HepG2 (cell line): ENCODE measurements at regions not wholly inside any gene's neighbourhood (a gene's known extent, or its start where the extent isn't known, plus 50 kb on each side); places are given as distances from the start of the nearest gene placed in this dataset.

Experiments
- ATAC-seq: fragments of 200-7000 bp; cut with Tn5 transposase; 3 replicates; pipeline ENCODE4 v1.9.1; 2020; ENCODE audit warnings: mild to moderate bottlenecking, moderate library complexity
- BruUV-seq: library from RNA; stranded (reverse); fragments of 400-500 nt; replicated peaks from 2 replicates; lab custom pipeline; 2021; lab: Mats Ljungman, UMichigan
- CTCF ChIA-PET: fragments of 300-600 bp; formaldehyde crosslinking; extraction: SDS; loops from one replicate; lab custom pipeline; 2021; ENCODE audit warnings: low total read pairs, inconsistent platforms, low intra/inter-chr PET ratio; lab: Yijun Ruan, JAX
- POLR2A ChIA-PET: fragments of 350-600 bp; sonication (Branson Sonifier 250); formaldehyde crosslinking; loops from one replicate; lab custom pipeline; 2020; ENCODE audit warnings: antibody characterized with exemption, inconsistent platforms; lab: Yijun Ruan, JAX
- DNase-seq: peaks from one replicate; pipeline ENCODE4 v3.0.0-alpha.2; 2015; ENCODE audit warnings: low spot score
- FAIRE-seq: peaks from 3 replicates; lab custom pipeline; 2011; peaks lifted over from hg19 to GRCh38; lab: Jason Lieb, UNC
- H2AFZ ChIP-seq: one replicate; pipeline ENCODE4 v1.6.1; 2011; ENCODE audit warnings: low read length, inconsistent platforms
- H3K27ac ChIP-seq: fragments of 300-600 bp; 3 replicates; pipeline ENCODE4 v1.8.0; 2011; ENCODE audit warnings: mixed run types, mild to moderate bottlenecking, mixed read lengths, low read length, inconsistent platforms; ENCODE audit not compliant: insufficient read depth; ENCODE audit errors: extremely low read length
- H3K27me3 ChIP-seq, 2 experiments: fragments of 200-600 bp in 1 of 2; 2 replicates in 1 of 2; 3 replicates in 1 of 2; pipeline versions ENCODE4 v1.6.0 to v1.8.0; 2011; ENCODE audit warnings: low read length in 2 of 2, mild to moderate bottlenecking in 2 of 2, moderate library complexity in 2 of 2, inconsistent platforms in 1 of 2; ENCODE audit not compliant: insufficient read depth in 2 of 2, control insufficient read depth in 1 of 2
- H3K36me3 ChIP-seq, 2 experiments: fragments of 200-600 bp in 1 of 2; replicated peaks in 1 of 2; 2 replicates in 1 of 2; 3 replicates in 1 of 2; pipeline versions ENCODE4 v1.5.1 to v1.8.0; 2011; ENCODE audit warnings: low read length in 2 of 2, inconsistent platforms in 1 of 2; ENCODE audit not compliant: insufficient read depth in 2 of 2, control insufficient read depth in 1 of 2
- H3K4me1 ChIP-seq: 2 replicates; pipeline ENCODE4 v1.5.1; 2012; ENCODE audit warnings: low read length, inconsistent platforms; ENCODE audit not compliant: insufficient read depth
- H3K4me2 ChIP-seq: 2 replicates; pipeline ENCODE4 v1.6.0; 2011; ENCODE audit warnings: low read depth, low read length, inconsistent platforms
- H3K4me3 ChIP-seq, 3 experiments: fragments of 200-600 bp in 1 of 3; sonication (generic), shearing (Covaris generic) in 1 of 3; replicated peaks in 1 of 3; 2 replicates each; pipeline ENCODE4 v1.5.1; 2011 to 2016; ENCODE audit warnings: low read length in 3 of 3, inconsistent platforms in 2 of 3, low read depth in 2 of 3, mild to moderate bottlenecking in 2 of 3, control low read depth in 1 of 3, mixed read lengths in 1 of 3; ENCODE audit not compliant: insufficient read depth in 1 of 3
- H3K79me2 ChIP-seq: one replicate; pipeline ENCODE4 v1.6.1; 2011; ENCODE audit warnings: low read length, inconsistent platforms; ENCODE audit not compliant: insufficient read depth
- H3K9ac ChIP-seq: 2 replicates; pipeline ENCODE4 v1.6.0; 2011; ENCODE audit warnings: mild to moderate bottlenecking, low read depth, low read length, inconsistent platforms; ENCODE audit not compliant: insufficient read depth
- H3K9me3 ChIP-seq: 2 replicates; pipeline ENCODE4 v1.5.1; 2012; ENCODE audit warnings: mild to moderate bottlenecking, low read length
- H4K20me1 ChIP-seq: 2 replicates; pipeline ENCODE4 v1.6.0; 2011; ENCODE audit warnings: inconsistent platforms, mild to moderate bottlenecking, low read length, moderate library complexity; ENCODE audit not compliant: insufficient read depth
- ATM ChIP-seq: fragments of 450-650 bp; IDR thresholded peaks from 2 replicates; pipeline ENCODE4 v1.7.1; 2017; ENCODE audit warnings: mild to moderate bottlenecking, borderline replicate concordance
- EP300 ChIP-seq, 3 experiments: sonication (generic) in 1 of 3; formaldehyde crosslinking in 1 of 3; IDR thresholded peaks; 2 replicates each; pipeline versions ENCODE4 v1.5.1 to v1.6.1; 2011 to 2020; ENCODE audit warnings: low read depth in 2 of 3, low read length in 2 of 3, borderline replicate concordance in 1 of 3, improper control_type of control experiment in 1 of 3, mild to moderate bottlenecking in 1 of 3, missing genetic modification reagents in 1 of 3, moderate library complexity in 1 of 3
- FOXK2 ChIP-seq: fragments of 450-650 bp; IDR thresholded peaks from 2 replicates; pipeline ENCODE4 v1.6.1; 2016
- KAT7 ChIP-seq: IDR thresholded peaks from 2 replicates; pipeline ENCODE4 v1.6.1; 2018; ENCODE audit warnings: borderline replicate concordance, missing compliant biosample characterization
- NR2C2 ChIP-seq: sonication (generic); formaldehyde crosslinking; IDR thresholded peaks from 2 replicates; pipeline ENCODE4 v1.4.0; 2020; ENCODE audit warnings: missing genetic modification reagents, mild to moderate bottlenecking, moderate library complexity, borderline replicate concordance
- SRF ChIP-seq: IDR thresholded peaks from 2 replicates; pipeline ENCODE4 v1.6.1; 2011; ENCODE audit warnings: mild to moderate bottlenecking, low read depth, low read length, moderate library complexity
- TEAD3 ChIP-seq: optimal IDR thresholded peaks from 2 replicates; pipeline ENCODE3; 2016; ENCODE audit warnings: borderline replicate concordance
- ZNF446 ChIP-seq: sonication (generic); formaldehyde crosslinking; IDR thresholded peaks from 2 replicates; pipeline ENCODE4 v1.5.0; 2020; ENCODE audit warnings: mild to moderate bottlenecking, missing genetic modification reagents
- ZNF773 ChIP-seq: sonication (generic); formaldehyde crosslinking; IDR thresholded peaks from 2 replicates; pipeline ENCODE4 v1.4.0; 2020; ENCODE audit warnings: missing genetic modification reagents, borderline replicate concordance
- ZSCAN20 ChIP-seq: sonication (generic); formaldehyde crosslinking; IDR thresholded peaks from 2 replicates; pipeline ENCODE4 v1.4.0; 2020; ENCODE audit warnings: missing genetic modification reagents, mild to moderate bottlenecking, borderline replicate concordance
- WGBS: methylation state at CpG from one replicate; pipeline ENCODE4 v1.1.6; 2017; ENCODE audit warnings: low lambda C conversion rate; 5-methylcytosine and 5-hydroxymethylcytosine counted together
- in situ Hi-C: cut with HindIII; loops from 2 replicates; pipeline ENCODE4 v1.10.0; 2017; ENCODE audit warnings: low pct_unique_long_range_greater_than_20kb; ENCODE audit not compliant: extremely low pct_ligation_motif_present
- intact Hi-C: fragments of 100-400 bp; cut with micrococcal nuclease; formaldehyde crosslinking; loops from one replicate; pipeline ENCODE4 v1.10.0; 2022; ENCODE audit not compliant: unreplicated experiment
- TF ChIP-seq, protein P1 (sequence below): sonication (generic); formaldehyde crosslinking; IDR thresholded peaks from 2 replicates; pipeline ENCODE4 v1.5.1; 2020; ENCODE audit warnings: mild to moderate bottlenecking, moderate library complexity, missing genetic modification reagents
- TF ChIP-seq, protein P2 (sequence below): sonication (generic); formaldehyde crosslinking; IDR thresholded peaks from 2 replicates; pipeline ENCODE4 v1.4.0; 2020; ENCODE audit warnings: missing genetic modification reagents
- TF ChIP-seq, protein P3 (sequence below): sonication (generic); formaldehyde crosslinking; IDR thresholded peaks from 2 replicates; pipeline ENCODE4 v1.5.1; 2020; ENCODE audit warnings: mild to moderate bottlenecking, missing genetic modification reagents, moderate library complexity
- TF ChIP-seq, protein P4 (sequence below): sonication (generic); formaldehyde crosslinking; IDR thresholded peaks from 2 replicates; pipeline ENCODE4 v1.5.0; 2020; ENCODE audit warnings: mild to moderate bottlenecking, low read depth, missing genetic modification reagents, borderline replicate concordance

DNA sequence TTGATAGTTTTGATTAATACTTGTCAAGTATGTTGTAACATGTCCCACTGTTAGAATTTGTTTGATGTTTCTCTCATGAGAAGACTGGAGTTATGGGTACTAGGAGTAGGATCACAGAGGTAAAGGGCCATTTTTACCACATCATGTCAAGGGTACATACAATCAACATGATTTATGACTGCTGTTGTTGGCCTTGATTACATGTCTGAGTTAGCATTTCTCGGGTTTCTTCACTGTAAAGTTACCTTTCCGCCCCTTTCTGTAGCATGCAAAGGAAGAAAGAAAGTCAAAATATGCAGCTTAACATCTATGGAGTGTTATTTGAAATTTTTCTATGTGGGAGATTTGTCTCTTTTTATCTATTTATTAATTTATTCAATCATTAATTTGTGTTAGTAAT is 1456.4 kb downstream of the SUCLG1 start:
- TF ChIP-seq, protein P1, sequence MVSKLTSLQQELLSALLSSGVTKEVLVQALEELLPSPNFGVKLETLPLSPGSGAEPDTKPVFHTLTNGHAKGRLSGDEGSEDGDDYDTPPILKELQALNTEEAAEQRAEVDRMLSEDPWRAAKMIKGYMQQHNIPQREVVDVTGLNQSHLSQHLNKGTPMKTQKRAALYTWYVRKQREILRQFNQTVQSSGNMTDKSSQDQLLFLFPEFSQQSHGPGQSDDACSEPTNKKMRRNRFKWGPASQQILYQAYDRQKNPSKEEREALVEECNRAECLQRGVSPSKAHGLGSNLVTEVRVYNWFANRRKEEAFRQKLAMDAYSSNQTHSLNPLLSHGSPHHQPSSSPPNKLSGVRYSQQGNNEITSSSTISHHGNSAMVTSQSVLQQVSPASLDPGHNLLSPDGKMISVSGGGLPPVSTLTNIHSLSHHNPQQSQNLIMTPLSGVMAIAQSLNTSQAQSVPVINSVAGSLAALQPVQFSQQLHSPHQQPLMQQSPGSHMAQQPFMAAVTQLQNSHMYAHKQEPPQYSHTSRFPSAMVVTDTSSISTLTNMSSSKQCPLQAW, result no peak
- no peak for TF ChIP-seq EP300 (IDR thresholded peaks at IDR 0.05; ENCODE audit: low read depth in 2 of 2, low read length in 2 of 2)
- TF ChIP-seq EP300 (CRISPR knock-in tag; IDR thresholded peaks at IDR 0.05; ENCODE audit: borderline replicate concordance), result no peak
- TF ChIP-seq FOXK2, result no peak
- TF ChIP-seq, protein P2, sequence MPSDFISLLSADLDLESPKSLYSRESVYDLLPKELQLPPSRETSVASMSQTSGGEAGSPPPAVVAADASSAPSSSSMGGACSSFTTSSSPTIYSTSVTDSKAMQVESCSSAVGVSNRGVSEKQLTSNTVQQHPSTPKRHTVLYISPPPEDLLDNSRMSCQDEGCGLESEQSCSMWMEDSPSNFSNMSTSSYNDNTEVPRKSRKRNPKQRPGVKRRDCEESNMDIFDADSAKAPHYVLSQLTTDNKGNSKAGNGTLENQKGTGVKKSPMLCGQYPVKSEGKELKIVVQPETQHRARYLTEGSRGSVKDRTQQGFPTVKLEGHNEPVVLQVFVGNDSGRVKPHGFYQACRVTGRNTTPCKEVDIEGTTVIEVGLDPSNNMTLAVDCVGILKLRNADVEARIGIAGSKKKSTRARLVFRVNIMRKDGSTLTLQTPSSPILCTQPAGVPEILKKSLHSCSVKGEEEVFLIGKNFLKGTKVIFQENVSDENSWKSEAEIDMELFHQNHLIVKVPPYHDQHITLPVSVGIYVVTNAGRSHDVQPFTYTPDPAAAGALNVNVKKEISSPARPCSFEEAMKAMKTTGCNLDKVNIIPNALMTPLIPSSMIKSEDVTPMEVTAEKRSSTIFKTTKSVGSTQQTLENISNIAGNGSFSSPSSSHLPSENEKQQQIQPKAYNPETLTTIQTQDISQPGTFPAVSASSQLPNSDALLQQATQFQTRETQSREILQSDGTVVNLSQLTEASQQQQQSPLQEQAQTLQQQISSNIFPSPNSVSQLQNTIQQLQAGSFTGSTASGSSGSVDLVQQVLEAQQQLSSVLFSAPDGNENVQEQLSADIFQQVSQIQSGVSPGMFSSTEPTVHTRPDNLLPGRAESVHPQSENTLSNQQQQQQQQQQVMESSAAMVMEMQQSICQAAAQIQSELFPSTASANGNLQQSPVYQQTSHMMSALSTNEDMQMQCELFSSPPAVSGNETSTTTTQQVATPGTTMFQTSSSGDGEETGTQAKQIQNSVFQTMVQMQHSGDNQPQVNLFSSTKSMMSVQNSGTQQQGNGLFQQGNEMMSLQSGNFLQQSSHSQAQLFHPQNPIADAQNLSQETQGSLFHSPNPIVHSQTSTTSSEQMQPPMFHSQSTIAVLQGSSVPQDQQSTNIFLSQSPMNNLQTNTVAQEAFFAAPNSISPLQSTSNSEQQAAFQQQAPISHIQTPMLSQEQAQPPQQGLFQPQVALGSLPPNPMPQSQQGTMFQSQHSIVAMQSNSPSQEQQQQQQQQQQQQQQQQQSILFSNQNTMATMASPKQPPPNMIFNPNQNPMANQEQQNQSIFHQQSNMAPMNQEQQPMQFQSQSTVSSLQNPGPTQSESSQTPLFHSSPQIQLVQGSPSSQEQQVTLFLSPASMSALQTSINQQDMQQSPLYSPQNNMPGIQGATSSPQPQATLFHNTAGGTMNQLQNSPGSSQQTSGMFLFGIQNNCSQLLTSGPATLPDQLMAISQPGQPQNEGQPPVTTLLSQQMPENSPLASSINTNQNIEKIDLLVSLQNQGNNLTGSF (CRISPR knock-in tag), result no peak
- no peak for TF ChIP-seq ATM
- no peak for TF ChIP-seq ZSCAN20 (CRISPR knock-in tag)
- TF ChIP-seq, protein P3, sequence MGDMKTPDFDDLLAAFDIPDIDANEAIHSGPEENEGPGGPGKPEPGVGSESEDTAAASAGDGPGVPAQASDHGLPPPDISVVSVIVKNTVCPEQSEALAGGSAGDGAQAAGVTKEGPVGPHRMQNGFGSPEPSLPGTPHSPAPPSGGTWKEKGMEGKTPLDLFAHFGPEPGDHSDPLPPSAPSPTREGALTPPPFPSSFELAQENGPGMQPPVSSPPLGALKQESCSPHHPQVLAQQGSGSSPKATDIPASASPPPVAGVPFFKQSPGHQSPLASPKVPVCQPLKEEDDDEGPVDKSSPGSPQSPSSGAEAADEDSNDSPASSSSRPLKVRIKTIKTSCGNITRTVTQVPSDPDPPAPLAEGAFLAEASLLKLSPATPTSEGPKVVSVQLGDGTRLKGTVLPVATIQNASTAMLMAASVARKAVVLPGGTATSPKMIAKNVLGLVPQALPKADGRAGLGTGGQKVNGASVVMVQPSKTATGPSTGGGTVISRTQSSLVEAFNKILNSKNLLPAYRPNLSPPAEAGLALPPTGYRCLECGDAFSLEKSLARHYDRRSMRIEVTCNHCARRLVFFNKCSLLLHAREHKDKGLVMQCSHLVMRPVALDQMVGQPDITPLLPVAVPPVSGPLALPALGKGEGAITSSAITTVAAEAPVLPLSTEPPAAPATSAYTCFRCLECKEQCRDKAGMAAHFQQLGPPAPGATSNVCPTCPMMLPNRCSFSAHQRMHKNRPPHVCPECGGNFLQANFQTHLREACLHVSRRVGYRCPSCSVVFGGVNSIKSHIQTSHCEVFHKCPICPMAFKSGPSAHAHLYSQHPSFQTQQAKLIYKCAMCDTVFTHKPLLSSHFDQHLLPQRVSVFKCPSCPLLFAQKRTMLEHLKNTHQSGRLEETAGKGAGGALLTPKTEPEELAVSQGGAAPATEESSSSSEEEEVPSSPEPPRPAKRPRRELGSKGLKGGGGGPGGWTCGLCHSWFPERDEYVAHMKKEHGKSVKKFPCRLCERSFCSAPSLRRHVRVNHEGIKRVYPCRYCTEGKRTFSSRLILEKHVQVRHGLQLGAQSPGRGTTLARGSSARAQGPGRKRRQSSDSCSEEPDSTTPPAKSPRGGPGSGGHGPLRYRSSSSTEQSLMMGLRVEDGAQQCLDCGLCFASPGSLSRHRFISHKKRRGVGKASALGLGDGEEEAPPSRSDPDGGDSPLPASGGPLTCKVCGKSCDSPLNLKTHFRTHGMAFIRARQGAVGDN (CRISPR knock-in tag), result no peak
- TF ChIP-seq ZNF446, result no peak
- TF ChIP-seq SRF, result no peak
- TF ChIP-seq NR2C2 (CRISPR knock-in tag), result no peak
- TF ChIP-seq KAT7 (CRISPR knock-in tag), result no peak
- TF ChIP-seq, protein P4, sequence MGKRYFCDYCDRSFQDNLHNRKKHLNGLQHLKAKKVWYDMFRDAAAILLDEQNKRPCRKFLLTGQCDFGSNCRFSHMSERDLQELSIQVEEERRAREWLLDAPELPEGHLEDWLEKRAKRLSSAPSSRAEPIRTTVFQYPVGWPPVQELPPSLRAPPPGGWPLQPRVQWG (CRISPR knock-in tag), result no peak
- no peak for TF ChIP-seq ZNF773 (CRISPR knock-in tag)
- no peak for TF ChIP-seq TEAD3 (CRISPR knock-in tag)
- no peak overlapping the region for H3K27ac ChIP-seq
- H3K9ac ChIP-seq, result no peak overlapping the region
- no peaks in the 10 kb centered on the region for H3K27me3 ChIP-seq
- H2AFZ ChIP-seq, result no peak overlapping the region
- no peaks in the 10 kb centered on the region for H3K36me3 ChIP-seq
- H3K9me3 ChIP-seq, result peaks cover 29% of the 10 kb centered on the region; the same call in 1 of the 2 replicates
- no peak overlapping the region for H3K4me2 ChIP-seq
- 2% methylated on average over 2 of the region's 2 CpGs for WGBS
- H3K4me1 ChIP-seq, result no peaks in the 10 kb centered on the region
- H3K79me2 ChIP-seq, result no peaks in the 10 kb centered on the region
- in situ Hi-C loops (no loop called here), intact Hi-C loops (no loop called here)
- DNase-seq (no peak), ATAC-seq (no peak), FAIRE-seq (no peak)
- no TSS peak for BruUV-seq
- ChIA-PET POLR2A (no interaction called here), CTCF (no interaction called here)
- H4K20me1 ChIP-seq, result no peaks in the 10 kb centered on the region
- H3K4me3 ChIP-seq, result no peak overlapping the region
